Large intestine (tissue), 3 donors: ENCODE measurements at regions not wholly inside any gene's neighbourhood (a gene's known extent, or its start where the extent isn't known, plus 50 kb on each side); places are given as distances from the start of the nearest gene placed in this dataset.
A peak's percentile ranks its signal among the peaks of the same experiment; 100 is the strongest.

ENCODE experiments used
- DNase-seq, 2 donors: peaks; one replicate each; pipeline versions ENCODE4 v3.0.0 to v3.0.0-alpha.2; 2013
- H3K27ac ChIP-seq: one replicate; pipeline ENCODE4 v1.5.1; 2013; ENCODE audit warnings: low read length
- H3K27me3 ChIP-seq: 2 replicates; pipeline ENCODE4 v1.6.1; 2013; ENCODE audit warnings: low read length; ENCODE audit not compliant: control insufficient read depth, insufficient read depth
- H3K36me3 ChIP-seq: 2 replicates; pipeline ENCODE4 v1.6.1; 2013; ENCODE audit warnings: low read length; ENCODE audit not compliant: control insufficient read depth, insufficient read depth
- H3K4me1 ChIP-seq: one replicate; pipeline ENCODE4 v1.6.1; 2013; ENCODE audit warnings: low read length; ENCODE audit not compliant: control insufficient read depth, insufficient read depth
- H3K4me3 ChIP-seq: one replicate; pipeline ENCODE4 v1.5.1; 2013; ENCODE audit warnings: low read length
- H3K9me3 ChIP-seq: one replicate; pipeline ENCODE4 v1.6.1; 2013; ENCODE audit warnings: mild to moderate bottlenecking, low read depth, low read length, moderate library complexity; ENCODE audit not compliant: control insufficient read depth
- WGBS: methylation state at CpG from one replicate; pipeline ENCODE4 v1.1.5; 2013; ENCODE audit warnings: low lambda C conversion rate; ENCODE audit not compliant: insufficient coverage; 5-methylcytosine and 5-hydroxymethylcytosine counted together

- WGBS = no CpG with 5 or more reads among the region's 11 CpGs
- no peaks in the 10 kb centered on the region for H3K4me1 ChIP-seq
- H3K27me3 ChIP-seq = peaks cover 6% of the 10 kb centered on the region
- no peak overlapping the region for H3K27ac ChIP-seq
- H3K36me3 ChIP-seq = no peaks in the 10 kb centered on the region
- no peak for DNase-seq
- no peak overlapping the region for H3K4me3 ChIP-seq
- H3K9me3 ChIP-seq = no peaks in the 10 kb centered on the region
Measured at GRCh38 chr7:31249671-31250070, 90.9 kb downstream of the NEUROD6 start.

- no CpG with 5 or more reads among the region's 6 CpGs for WGBS
- Histone ChIP-seq H3K9me3 (no peaks in the 10 kb centered on the region), H3K4me1 (no peaks in the 10 kb centered on the region), H3K27me3 (no peaks in the 10 kb centered on the region), H3K36me3 (no peaks in the 10 kb centered on the region), H3K27ac (no peak overlapping the region), H3K4me3 (no peak overlapping the region)
- no peak for DNase-seq
Measured at GRCh38 chr7:31236868-31237267, 103.7 kb downstream of the NEUROD6 start.

GRCh38 chr7:31234836-31235605 is 105.5 kb downstream of the NEUROD6 start:
- WGBS = 92% methylated on average over 5 of the region's 9 CpGs
- H3K36me3 ChIP-seq = no peaks in the 10 kb centered on the region
- DNase-seq = no peak
- no peaks in the 10 kb centered on the region for H3K9me3 ChIP-seq
- H3K27ac ChIP-seq = no peak overlapping the region
- no peaks in the 10 kb centered on the region for H3K27me3 ChIP-seq
- H3K4me1 ChIP-seq = no peaks in the 10 kb centered on the region
- no peak overlapping the region for H3K4me3 ChIP-seq

GRCh38 chr7:31228957-31229356 is 111.6 kb downstream of the NEUROD6 start:
- no CpG with 5 or more reads among the region's 6 CpGs for WGBS
- Histone ChIP-seq H3K4me1 (no peaks in the 10 kb centered on the region), H3K36me3 (no peaks in the 10 kb centered on the region), H3K27me3 (no peaks in the 10 kb centered on the region), H3K4me3 (no peak overlapping the region), H3K9me3 (no peaks in the 10 kb centered on the region), H3K27ac (no peak overlapping the region)
- DNase-seq = no peak

- no CpG with 5 or more reads among the region's 1 CpG for WGBS
- Histone ChIP-seq H3K9me3 (no peaks in the 10 kb centered on the region), H3K36me3 (no peaks in the 10 kb centered on the region), H3K27me3 (no peaks in the 10 kb centered on the region), H3K4me3 (no peak overlapping the region), H3K4me1 (no peaks in the 10 kb centered on the region), H3K27ac (no peak overlapping the region)
- no peak for DNase-seq
Measured at GRCh38 chr7:31214751-31215150, 125.8 kb downstream of the NEUROD6 start.

- no peak overlapping the region for H3K4me3 ChIP-seq
- DNase-seq = no peak
- 100% methylated on average over 1 of the region's 1 CpG for WGBS
- no peaks in the 10 kb centered on the region for H3K36me3 ChIP-seq
- H3K27ac ChIP-seq = no peak overlapping the region
- H3K9me3 ChIP-seq = no peaks in the 10 kb centered on the region
- H3K27me3 ChIP-seq = no peaks in the 10 kb centered on the region
- H3K4me1 ChIP-seq = no peaks in the 10 kb centered on the region
Measured at GRCh38 chr7:31211281-31211680, 129.2 kb downstream of the NEUROD6 start.

GRCh38 chr7:31204071-31204470 is 136.5 kb downstream of the NEUROD6 start:
- H3K4me3 ChIP-seq = no peak overlapping the region
- no peaks in the 10 kb centered on the region for H3K27me3 ChIP-seq
- H3K27ac ChIP-seq = no peak overlapping the region
- H3K36me3 ChIP-seq = no peaks in the 10 kb centered on the region
- WGBS = no CpG with 5 or more reads among the region's 2 CpGs
- H3K9me3 ChIP-seq = no peaks in the 10 kb centered on the region
- DNase-seq = no peak
- H3K4me1 ChIP-seq = no peaks in the 10 kb centered on the region

- Histone ChIP-seq H3K4me3 (no peak overlapping the region), H3K4me1 (no peaks in the 10 kb centered on the region), H3K27me3 (no peaks in the 10 kb centered on the region), H3K36me3 (no peaks in the 10 kb centered on the region), H3K27ac (no peak overlapping the region), H3K9me3 (no peaks in the 10 kb centered on the region)
- no peak for DNase-seq
- WGBS = 0% methylated on average over 1 of the region's 2 CpGs
Measured at GRCh38 chr7:31203551-31203950, 137.0 kb downstream of the NEUROD6 start.

GRCh38 chr7:31202801-31203200 is 137.7 kb downstream of the NEUROD6 start:
- peaks cover 2% of the 10 kb centered on the region for H3K9me3 ChIP-seq
- DNase-seq = no peak
- no peaks in the 10 kb centered on the region for H3K36me3 ChIP-seq
- WGBS = no CpG with 5 or more reads among the region's 6 CpGs
- no peak overlapping the region for H3K4me3 ChIP-seq
- H3K27ac ChIP-seq = no peak overlapping the region
- H3K27me3 ChIP-seq = no peaks in the 10 kb centered on the region
- no peaks in the 10 kb centered on the region for H3K4me1 ChIP-seq

GRCh38 chr7:31192986-31193385 is 140.9 kb downstream of the ADCYAP1R1 start:
- Histone ChIP-seq H3K27ac (no peak overlapping the region), H3K4me1 (no peaks in the 10 kb centered on the region), H3K36me3 (no peaks in the 10 kb centered on the region), H3K27me3 (no peaks in the 10 kb centered on the region), H3K9me3 (no peaks in the 10 kb centered on the region), H3K4me3 (no peak overlapping the region)
- DNase-seq = peak; percentile 49 to 58
- no CpG with 5 or more reads among the region's 27 CpGs for WGBS

- no peak for DNase-seq
- Histone ChIP-seq H3K9me3 (no peaks in the 10 kb centered on the region), H3K4me1 (no peaks in the 10 kb centered on the region), H3K27me3 (peaks cover 3% of the 10 kb centered on the region), H3K36me3 (no peaks in the 10 kb centered on the region), H3K4me3 (no peak overlapping the region), H3K27ac (no peak overlapping the region)
- 100% methylated on average over 1 of the region's 3 CpGs for WGBS
Measured at GRCh38 chr7:31190906-31191305, 138.8 kb downstream of the ADCYAP1R1 start.
